Esophagus (tissue), 2 donors: ENCODE measurements at regions not wholly inside any gene's neighbourhood (a gene's known extent, or its start where the extent isn't known, plus 50 kb on each side); places are given as distances from the start of the nearest gene placed in this dataset.

Source experiments
- H3K27ac ChIP-seq, 2 donors: one replicate each; pipeline ENCODE4 v1.5.1; 2013; ENCODE audit warnings: low read depth in 2 of 2, mild to moderate bottlenecking in 2 of 2, inconsistent platforms in 1 of 2, low read length in 1 of 2, moderate library complexity in 1 of 2
- H3K27me3 ChIP-seq, 2 donors: one replicate each; pipeline ENCODE4 v1.6.1; 2013; ENCODE audit warnings: low read length in 2 of 2, control low read depth in 1 of 2, mild to moderate bottlenecking in 1 of 2; ENCODE audit not compliant: insufficient read depth in 2 of 2, control insufficient read depth in 1 of 2
- H3K36me3 ChIP-seq, 2 donors: one replicate each; pipeline ENCODE4 v1.6.1; 2013; ENCODE audit warnings: low read length in 1 of 2; ENCODE audit not compliant: control insufficient read depth in 2 of 2, insufficient read depth in 2 of 2
- H3K4me1 ChIP-seq, 2 donors: one replicate each; pipeline ENCODE4 v1.6.1; 2013; ENCODE audit warnings: low read length in 1 of 2; ENCODE audit not compliant: control insufficient read depth in 2 of 2, insufficient read depth in 2 of 2
- H3K4me3 ChIP-seq, 2 donors: one replicate each; pipeline ENCODE4 v1.5.1; 2013; ENCODE audit warnings: low read length in 2 of 2, mild to moderate bottlenecking in 2 of 2, low read depth in 1 of 2, moderate library complexity in 1 of 2
- H3K9me3 ChIP-seq, 2 donors: one replicate each; pipeline ENCODE4 v1.6.1; 2013; ENCODE audit warnings: mild to moderate bottlenecking in 2 of 2, low read depth in 1 of 2, low read length in 1 of 2, moderate library complexity in 1 of 2; ENCODE audit not compliant: control insufficient read depth in 2 of 2, insufficient read depth in 1 of 2
- WGBS, 2 donors: extraction: QIAGEN DNeasy Blood & Tissue Kit; methylation state at CpG; one replicate each; pipeline ENCODE4 v1.1.7; 2013; 5-methylcytosine and 5-hydroxymethylcytosine counted together
- donor health status: healthy with polysubstance abuse.
- donor health status: Bipolar disorder and iron deficiency.

GRCh38 chr2:222778400-222778799 lies 82.4 kb upstream of the ACSL3 start:
- Histone ChIP-seq H3K36me3 (no peaks in the 10 kb centered on the region), H3K4me3 (no peak overlapping the region), H3K27me3 (no peaks in the 10 kb centered on the region), H3K9me3 (no peaks in the 10 kb centered on the region), H3K4me1 (no peaks in the 10 kb centered on the region), H3K27ac (no peak overlapping the region)
- 84 to 89% methylated on average over 3 of the region's 3 CpGs for WGBS, 2 donors

- no peaks in the 10 kb centered on the region for H3K4me1 ChIP-seq
- H3K9me3 ChIP-seq = no peaks in the 10 kb centered on the region
- 75 to 78% methylated on average over 5 of the region's 5 CpGs for WGBS, 2 donors
- H3K27ac ChIP-seq = no peak overlapping the region
- no peaks in the 10 kb centered on the region for H3K27me3 ChIP-seq
- H3K4me3 ChIP-seq = no peak overlapping the region
- no peaks in the 10 kb centered on the region for H3K36me3 ChIP-seq
These were observed 81.5 kb upstream of the ACSL3 start for GRCh38 chr2:222779145-222779832.

- no peaks in the 10 kb centered on the region for H3K36me3 ChIP-seq
- no peak overlapping the region for H3K27ac ChIP-seq
- WGBS, 2 donors = 77 to 81% methylated on average over 4 of the region's 4 CpGs
- no peaks in the 10 kb centered on the region for H3K9me3 ChIP-seq
- no peaks in the 10 kb centered on the region for H3K27me3 ChIP-seq
- H3K4me1 ChIP-seq = no peaks in the 10 kb centered on the region
- H3K4me3 ChIP-seq = no peak overlapping the region
These were observed 80.8 kb upstream of the ACSL3 start for GRCh38 chr2:222780051-222780450.

GRCh38 chr2:222782201-222782730 lies 78.6 kb upstream of the ACSL3 start:
- H3K27me3 ChIP-seq = no peaks in the 10 kb centered on the region
- H3K4me1 ChIP-seq = no peaks in the 10 kb centered on the region

GRCh38 chr2:222783592-222783991 lies 77.2 kb upstream of the ACSL3 start:
- H3K36me3 ChIP-seq = no peaks in the 10 kb centered on the region
- no peaks in the 10 kb centered on the region for H3K9me3 ChIP-seq
- H3K4me1 ChIP-seq = no peaks in the 10 kb centered on the region
- WGBS, 2 donors = 89 to 92% methylated on average over 1 of the region's 1 CpG
- no peak overlapping the region for H3K27ac ChIP-seq
- no peaks in the 10 kb centered on the region for H3K27me3 ChIP-seq
- H3K4me3 ChIP-seq = no peak overlapping the region

More at GRCh38 chr2:222782201-222782730, 78.6 kb upstream of the ACSL3 start:
- no peak overlapping the region for H3K27ac ChIP-seq
- no peaks in the 10 kb centered on the region for H3K36me3 ChIP-seq
- H3K4me3 ChIP-seq = no peak overlapping the region
- WGBS, 2 donors = 80 to 91% methylated on average over 6 of the region's 6 CpGs
- no peaks in the 10 kb centered on the region for H3K9me3 ChIP-seq

- WGBS, 2 donors = 89 to 93% methylated on average over 7 of the region's 7 CpGs
- Histone ChIP-seq H3K36me3 (no peaks in the 10 kb centered on the region), H3K4me1 (peaks cover 2 to 5% of the 10 kb centered on the region in 2 donors), H3K4me3 (no peak overlapping the region), H3K27ac (no peak overlapping the region), H3K27me3 (no peaks in the 10 kb centered on the region), H3K9me3 (no peaks in the 10 kb centered on the region)
These were observed 69.9 kb upstream of the ACSL3 start for GRCh38 chr2:222790932-222791331.

GRCh38 chr2:222792001-222792611 lies 68.7 kb upstream of the ACSL3 start:
- WGBS, 2 donors = 55 to 65% methylated on average over 14 of the region's 14 CpGs
- H3K36me3 ChIP-seq = no peaks in the 10 kb centered on the region
- H3K4me3 ChIP-seq = no peak overlapping the region
- H3K27ac ChIP-seq = peak overlapping the region in 1 of 2 donors; percentile 14
- H3K4me1 ChIP-seq = peaks cover 2 to 5% of the 10 kb centered on the region in 2 donors
- no peaks in the 10 kb centered on the region for H3K27me3 ChIP-seq
- no peaks in the 10 kb centered on the region for H3K9me3 ChIP-seq

- Histone ChIP-seq H3K36me3 (no peaks in the 10 kb centered on the region), H3K4me1 (peaks cover 2 to 10% of the 10 kb centered on the region in 2 donors), H3K27me3 (no peaks in the 10 kb centered on the region), H3K27ac (no peak overlapping the region), H3K4me3 (no peak overlapping the region), H3K9me3 (no peaks in the 10 kb centered on the region)
- 70 to 71% methylated on average over 10 of the region's 10 CpGs for WGBS, 2 donors
These were observed 66.0 kb upstream of the ACSL3 start for GRCh38 chr2:222794585-222795449.

- H3K9me3 ChIP-seq = no peaks in the 10 kb centered on the region
- no peak overlapping the region for H3K27ac ChIP-seq
- H3K4me3 ChIP-seq = no peak overlapping the region
- no peaks in the 10 kb centered on the region for H3K36me3 ChIP-seq
- peaks cover 2 to 10% of the 10 kb centered on the region in 2 donors for H3K4me1 ChIP-seq
- 81 to 91% methylated on average over 6 of the region's 6 CpGs for WGBS, 2 donors
- no peaks in the 10 kb centered on the region for H3K27me3 ChIP-seq
These were observed 65.1 kb upstream of the ACSL3 start for GRCh38 chr2:222795450-222796357.
